Kidney glomerular epithelial cell (primary cell): ENCODE measurements at regions not wholly inside any gene's neighbourhood (a gene's known extent, or its start where the extent isn't known, plus 50 kb on each side); places are given as distances from the start of the nearest gene placed in this dataset.

ENCODE experiments used
- DNase-seq: peaks from one replicate; lab custom pipeline; 2025; lab: John Stamatoyannopoulos, UW

- DNase-seq: no peak
These were observed 377.7 kb downstream of the TDRD15 start for GRCh38 chr2:21501376-21502027.

GRCh38 chr2:21515903-21516302 lies 392.1 kb downstream of the TDRD15 start:
- no peak for DNase-seq

DNA sequence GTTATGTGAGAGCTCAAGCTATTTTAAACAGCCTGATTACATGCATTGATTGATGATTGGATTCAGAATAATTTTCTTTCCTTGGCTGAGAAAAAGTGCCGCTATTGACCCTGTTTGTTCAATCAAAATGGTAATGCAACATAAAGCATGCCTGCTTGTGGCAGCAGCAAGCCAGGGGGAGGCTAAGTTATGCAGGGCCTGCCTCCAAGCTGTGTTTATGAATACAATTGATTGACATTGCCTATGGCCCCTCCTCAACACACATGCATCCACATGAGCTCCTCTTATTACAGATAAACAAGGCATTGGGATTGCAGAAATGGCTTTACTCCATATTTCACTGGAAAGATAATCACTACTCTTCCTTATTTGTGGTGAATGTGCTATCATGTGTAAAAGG lies 395.6 kb downstream of the TDRD15 start:
- no peak for DNase-seq

- no peak for DNase-seq
These were observed 396.1 kb downstream of the TDRD15 start for GRCh38 chr2:21519821-21520220.

GRCh38 chr2:21535826-21536225 lies 412.1 kb downstream of the TDRD15 start:
- DNase-seq: no peak

DNA sequence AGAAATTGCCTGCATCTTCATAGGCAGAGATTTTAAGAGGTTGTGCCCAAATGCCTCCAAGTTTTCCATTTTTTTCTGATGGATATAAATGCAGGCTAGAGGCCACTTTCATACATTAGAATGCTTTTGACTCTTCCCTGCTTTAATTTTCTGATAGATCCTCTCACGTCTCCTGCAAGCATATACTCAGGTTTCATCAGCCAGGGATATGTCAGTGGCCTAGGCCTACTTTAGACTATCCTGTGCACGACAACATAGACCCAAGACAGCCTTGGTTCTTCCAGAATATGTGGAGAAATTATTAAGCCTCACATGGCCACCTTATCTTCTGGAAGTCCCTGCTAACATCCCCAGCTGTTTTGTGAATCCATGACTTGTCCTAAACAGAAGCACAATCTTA lies 415.9 kb downstream of the TDRD15 start:
- no peak for DNase-seq

DNA sequence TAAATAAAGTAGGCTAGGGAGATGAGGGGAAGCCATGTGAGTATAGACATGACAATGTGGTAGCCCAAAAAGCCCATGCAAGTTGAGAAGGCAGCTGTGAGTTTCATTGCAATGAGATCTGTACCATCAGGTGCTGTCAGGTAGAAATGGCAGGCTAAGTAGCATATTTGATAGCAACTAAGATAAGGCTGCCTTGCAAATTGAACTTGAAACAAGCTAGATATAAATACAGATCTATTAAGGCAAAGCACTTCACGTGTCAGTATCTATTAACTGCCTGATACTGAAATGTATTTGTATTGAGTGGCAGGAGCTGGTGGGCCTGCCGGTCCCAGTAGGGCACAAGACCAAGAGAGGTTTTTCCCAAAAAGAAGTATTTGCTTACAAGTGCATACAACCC lies 419.9 kb downstream of the TDRD15 start:
- DNase-seq: no peak

DNA sequence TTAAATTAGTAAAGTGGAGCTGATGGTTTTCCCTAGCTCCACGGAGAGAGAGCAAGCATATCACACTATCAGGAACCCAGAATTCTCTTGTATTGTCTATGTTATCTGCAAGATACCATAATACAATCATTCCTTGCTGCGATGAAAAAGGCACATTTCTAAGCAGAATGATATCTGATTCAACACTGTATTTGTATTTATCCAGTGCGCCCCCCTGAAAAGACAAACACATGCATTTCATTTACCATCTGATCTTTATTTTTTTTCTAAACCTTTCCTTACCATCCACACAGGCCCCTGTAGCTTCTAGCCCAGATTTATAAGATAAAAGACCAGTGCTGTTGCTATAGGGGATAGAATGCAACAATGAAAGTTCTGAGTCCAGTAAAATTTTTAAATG lies 420.6 kb downstream of the TDRD15 start:
- no peak for DNase-seq

DNA sequence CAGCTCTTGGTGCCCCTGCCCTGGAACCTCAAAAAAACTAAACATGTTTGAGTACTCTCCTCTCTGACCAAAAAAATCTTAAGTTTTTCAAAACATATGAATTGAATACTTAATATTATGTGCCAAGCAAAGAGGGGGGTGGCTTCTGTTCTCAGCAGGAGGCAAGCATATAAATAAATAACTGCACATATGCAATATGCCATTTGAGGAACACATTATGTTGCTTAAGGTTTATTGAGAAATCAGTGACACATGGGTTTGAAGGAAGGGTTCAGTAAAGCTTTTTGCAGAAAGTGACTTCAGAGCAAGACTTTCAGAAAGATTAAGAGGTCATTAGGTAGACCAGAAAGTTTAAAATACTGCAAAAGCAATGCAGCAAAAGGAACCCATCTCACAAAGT lies 429.2 kb downstream of the TDRD15 start:
- DNase-seq: no peak

- no peak for DNase-seq
These were observed 435.6 kb downstream of the TDRD15 start for GRCh38 chr2:21559351-21559750.

- no peak for DNase-seq
These were observed 438.2 kb downstream of the TDRD15 start for GRCh38 chr2:21561965-21562364.

DNA sequence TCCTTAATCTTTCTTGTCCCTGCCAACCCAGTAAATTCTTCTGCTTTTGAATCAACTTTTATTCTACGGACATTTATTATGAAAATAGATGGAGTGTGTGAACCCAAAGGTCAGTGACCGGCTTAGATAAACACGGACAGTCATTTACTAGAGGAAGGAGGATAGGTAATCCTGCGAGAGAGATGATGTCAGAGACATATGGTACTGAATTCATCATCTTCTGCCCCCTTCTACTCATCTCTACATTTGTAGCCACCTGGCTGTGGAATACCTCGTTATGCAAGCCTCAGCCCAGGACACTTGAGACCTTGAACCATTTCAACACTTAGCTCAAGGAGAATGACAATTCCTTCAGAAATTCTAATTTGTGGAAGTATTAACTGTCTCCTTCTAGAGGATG lies 443.6 kb downstream of the TDRD15 start:
- no peak for DNase-seq

DNA sequence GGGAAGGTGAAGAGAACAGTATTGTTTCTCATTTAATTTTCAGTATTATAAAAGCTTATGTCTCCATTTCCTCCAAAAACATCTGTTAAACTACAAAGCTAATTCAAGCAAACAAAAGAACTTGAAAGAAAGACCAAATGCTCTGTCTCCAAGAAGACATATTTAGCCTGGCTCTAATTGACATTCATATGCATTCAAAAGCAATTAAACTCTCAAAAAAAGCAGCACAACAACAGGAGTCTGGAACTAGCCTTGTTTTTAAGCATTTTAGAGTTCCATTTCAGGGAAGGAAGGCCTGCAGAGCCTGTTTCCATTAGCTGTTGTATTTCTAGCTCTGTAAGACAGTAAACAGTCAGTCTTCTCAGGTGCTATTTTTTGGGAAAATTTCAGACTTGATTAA lies 447.9 kb downstream of the TDRD15 start:
- no peak for DNase-seq

DNA sequence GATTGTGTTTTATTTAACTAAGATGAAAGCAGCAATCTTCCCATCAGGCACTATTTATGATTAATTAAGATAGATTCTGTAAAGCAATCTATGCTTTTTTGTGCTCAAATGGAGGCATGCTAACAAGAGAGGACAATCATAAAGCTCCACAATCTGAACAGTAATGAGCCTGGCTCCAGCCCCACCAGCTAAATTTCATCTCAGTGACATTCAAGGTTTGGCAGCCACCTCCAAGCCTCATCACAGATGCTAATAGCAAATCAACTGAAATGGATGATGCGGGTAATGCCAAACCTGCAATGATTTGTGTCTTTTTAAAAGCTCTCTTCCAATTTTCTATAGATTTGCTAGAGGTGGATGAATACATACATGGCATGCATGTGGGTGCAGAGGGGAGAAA lies 456.6 kb downstream of the TDRD15 start:
- no peak for DNase-seq

- no peak for DNase-seq
These were observed 462.1 kb downstream of the TDRD15 start for GRCh38 chr2:21585881-21586280.

DNA sequence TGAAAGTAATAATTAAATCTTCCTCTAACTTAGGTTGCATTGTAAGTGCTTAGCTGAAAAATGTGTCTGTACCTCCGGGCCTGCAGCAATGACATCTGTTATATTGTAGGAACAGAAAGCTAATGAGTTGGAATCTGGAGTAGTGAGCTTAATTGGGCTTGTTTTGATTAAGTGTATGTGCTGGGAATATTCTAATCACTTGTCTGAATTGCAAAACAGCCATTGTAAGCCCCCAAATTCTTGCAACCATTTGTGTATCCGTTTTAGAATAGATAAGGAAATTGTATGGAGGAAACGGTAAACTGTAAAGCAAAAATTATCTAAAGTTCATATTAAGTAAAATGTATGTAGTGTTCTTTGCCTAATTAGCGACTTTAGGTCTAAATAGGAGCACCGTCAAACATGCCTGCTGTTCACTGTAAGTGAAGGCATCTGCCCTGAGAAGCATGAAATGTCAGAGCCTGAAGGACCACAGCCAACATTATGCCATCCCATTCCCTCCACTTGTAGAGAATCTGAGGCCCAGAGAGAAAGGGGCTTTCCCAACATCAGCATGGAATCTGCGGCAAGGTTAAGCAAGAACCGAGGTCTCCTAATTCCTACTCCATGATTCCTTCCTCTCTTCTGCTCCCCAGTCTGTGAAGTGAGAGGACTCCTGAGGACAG lies 466.4 kb downstream of the TDRD15 start:
- no peak for DNase-seq

GRCh38 chr2:21591926-21592325 lies 468.2 kb downstream of the TDRD15 start:
- DNase-seq: no peak

- no peak for DNase-seq
These were observed 475.6 kb downstream of the TDRD15 start for GRCh38 chr2:21599417-21599816.

DNA sequence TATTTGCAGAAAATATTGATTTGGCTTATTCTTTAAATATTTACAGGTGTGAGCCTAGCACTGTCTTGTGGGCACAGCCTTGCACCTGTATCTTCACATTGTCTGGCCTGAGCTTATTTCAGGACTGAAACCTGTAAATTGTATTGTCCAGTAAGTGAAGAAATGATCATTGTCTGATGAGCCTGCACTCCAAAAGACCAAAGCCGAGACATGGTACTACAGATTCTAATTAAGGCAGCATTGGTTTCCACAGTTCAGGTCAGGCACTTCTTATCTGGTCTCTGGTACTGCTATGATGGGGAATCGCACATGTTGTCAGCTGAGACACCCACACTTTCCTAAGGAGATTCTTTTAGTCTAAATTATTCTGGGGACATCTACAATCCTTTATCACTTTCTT lies 479.0 kb downstream of the TDRD15 start:
- no peak for DNase-seq

GRCh38 chr2:21607572-21607971 lies 483.8 kb downstream of the TDRD15 start:
- no peak for DNase-seq

DNA sequence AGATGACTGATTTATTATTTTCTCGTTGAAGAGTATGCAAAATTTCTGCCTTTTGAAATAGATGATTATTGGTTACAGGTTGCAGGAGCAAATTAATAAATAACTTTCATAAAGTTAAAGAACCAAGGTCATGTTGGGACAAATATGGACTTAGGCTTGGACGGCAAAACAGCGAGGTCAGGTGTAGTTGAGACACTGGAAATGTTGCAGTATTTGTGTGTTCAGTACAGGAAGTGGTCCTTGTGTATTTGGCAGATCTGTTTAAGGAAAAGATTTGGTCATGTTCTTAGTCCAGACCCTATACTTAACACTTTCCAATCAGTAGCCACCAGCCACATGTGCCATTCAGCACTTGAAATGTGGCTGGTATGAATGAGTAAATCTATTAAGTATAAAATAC lies 486.5 kb downstream of the TDRD15 start:
- no peak for DNase-seq

- DNase-seq: no peak
These were observed 494.2 kb downstream of the TDRD15 start for GRCh38 chr2:21617885-21618434.

GRCh38 chr2:21620771-21621170 lies 497.0 kb downstream of the TDRD15 start:
- DNase-seq: no peak

- DNase-seq: no peak
These were observed 504.2 kb downstream of the TDRD15 start for GRCh38 chr2:21627938-21628337.
